Bone marrow (tissue), 2 donors: ENCODE measurements at regions not wholly inside any gene's neighbourhood (a gene's known extent, or its start where the extent isn't known, plus 50 kb on each side); places are given as distances from the start of the nearest gene placed in this dataset.
"Not testable (repeated sequence)": the region's sequence is repeated elsewhere in the genome, so short reads cannot be mapped to it uniquely, and the experiment has no call there.

ENCODE experiments used
- DNase-seq, 2 donors: peaks; one replicate each; lab custom pipeline; 2025; lab: John Stamatoyannopoulos, UW

DNA sequence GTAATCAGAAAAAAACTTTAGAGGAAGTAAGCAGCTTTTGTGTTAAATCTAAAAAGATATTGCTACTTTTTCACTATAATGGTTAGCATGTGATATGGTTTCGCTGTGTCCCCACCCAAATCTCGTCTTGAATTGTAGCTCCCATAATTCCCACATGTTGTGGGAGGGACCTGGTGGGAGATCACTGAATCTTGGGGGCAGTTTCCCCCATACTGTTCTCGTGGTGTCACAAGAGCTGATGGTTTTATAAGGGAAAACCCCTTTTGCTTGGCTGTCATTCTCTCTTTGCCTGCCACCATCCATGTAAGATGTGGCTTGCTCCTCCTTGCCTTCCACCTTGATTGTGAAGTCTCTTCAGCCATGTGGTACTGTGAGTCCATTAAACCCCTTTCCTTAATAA, 117.1 kb downstream of the KCNJ2 start:
- DNase-seq: peak in 1 of 2 donors; percentile 3

DNA sequence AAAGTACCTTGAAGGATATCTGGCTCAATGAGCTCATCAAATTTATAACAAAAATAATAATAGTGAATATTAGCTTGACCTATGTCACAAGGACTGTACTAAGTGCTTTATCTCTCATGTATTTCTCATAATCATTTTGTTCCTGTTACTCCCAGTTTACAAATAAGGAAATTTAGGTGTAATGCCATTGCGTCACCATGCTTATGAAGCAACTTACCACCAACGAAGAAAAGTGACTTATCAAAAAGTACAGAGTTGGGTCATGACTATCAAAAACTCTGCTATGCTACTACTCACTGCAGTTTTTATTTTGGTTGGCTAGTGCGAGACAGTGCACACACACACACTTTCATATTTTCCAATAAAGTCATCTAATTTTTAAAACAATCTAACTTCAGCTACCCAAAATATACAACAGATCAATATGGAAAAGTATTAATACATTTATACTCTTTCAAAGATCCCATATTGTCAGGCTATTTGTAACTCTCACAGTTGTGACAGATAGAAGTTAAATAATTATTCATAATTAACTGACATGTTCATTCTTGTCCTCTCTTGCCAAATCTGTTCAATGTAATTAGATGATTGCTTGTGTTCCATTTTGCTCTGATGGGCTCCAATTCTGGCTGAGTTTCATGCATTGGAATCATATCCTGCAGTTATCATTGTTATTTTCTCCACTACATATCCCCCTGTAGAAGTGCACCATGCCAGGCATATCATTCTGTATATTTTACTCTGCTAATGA, 119.4 kb downstream of the KCNJ2 start:
- peak in 1 of 2 donors; percentile 3 for DNase-seq

DNA sequence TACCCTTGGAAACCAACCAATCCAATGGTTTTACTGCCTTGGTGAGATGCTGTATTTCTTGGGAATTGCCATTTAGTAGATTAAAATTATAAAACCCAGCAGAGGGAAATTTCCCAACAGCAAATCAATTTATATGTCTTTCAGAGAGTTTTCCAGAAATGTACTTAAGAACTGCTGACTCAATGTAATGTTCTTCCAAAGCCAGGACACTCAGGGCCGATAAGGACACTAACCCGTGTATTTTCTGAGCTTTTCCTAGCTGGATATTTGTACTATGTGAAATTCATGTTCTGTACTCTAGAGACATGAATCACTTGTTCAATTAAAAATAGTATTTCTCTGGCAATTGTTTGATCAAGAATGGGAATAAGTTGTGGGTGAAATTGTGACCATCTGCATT, 121.4 kb downstream of the KCNJ2 start:
- no peak for DNase-seq

DNA sequence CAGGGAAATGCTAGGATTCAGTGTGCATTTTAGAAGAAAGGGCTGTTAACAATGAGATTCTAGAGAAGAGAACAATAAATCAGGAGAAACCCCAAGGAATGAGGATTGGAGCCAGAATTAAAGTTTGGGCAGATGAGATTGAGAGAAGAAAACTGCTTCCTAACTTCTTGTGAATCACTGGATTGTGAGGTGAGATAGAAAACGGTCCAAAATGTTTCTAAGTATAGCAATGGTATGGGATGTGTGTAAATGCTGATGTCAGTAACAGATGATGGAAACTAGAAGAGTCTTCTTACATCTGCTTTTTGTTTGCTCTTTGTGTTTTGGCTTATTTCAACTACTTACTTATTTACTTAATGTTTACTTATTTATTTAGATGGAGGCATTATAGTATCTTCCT, 123.0 kb downstream of the KCNJ2 start:
- no peak for DNase-seq

DNA sequence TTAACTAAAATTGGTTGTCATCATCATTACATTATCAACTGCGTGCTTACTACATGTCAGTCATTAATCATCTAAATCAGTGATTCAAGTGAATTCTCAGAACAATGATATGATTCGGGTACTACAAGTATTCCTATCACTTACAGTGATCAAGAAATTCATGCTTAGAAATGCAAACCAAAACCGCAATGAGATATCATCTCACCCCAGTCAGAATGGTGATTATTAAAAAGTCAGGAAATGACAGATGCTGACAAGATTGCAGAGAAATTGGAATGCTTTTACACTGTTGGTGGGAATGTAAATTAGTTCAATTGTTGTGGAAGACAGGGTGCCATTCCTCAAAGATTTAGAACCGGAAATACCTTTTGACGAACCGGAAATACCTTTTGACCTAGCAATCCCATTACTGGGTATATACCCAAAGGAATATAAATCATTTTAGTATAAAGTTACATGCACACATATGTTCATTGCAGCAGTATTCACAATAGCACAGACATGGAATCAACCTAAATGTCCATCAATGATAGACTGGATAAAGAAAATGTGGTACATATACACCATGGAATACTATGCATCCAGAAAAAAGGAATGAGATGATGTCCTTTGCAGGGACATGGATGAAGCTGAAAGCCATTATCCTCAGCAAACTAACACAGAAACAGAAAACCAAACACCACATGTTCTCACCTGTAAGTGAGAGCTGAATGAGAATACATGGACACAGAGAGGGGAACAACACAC, 124.4 kb downstream of the KCNJ2 start:
- not testable (repeated sequence) for DNase-seq

DNA sequence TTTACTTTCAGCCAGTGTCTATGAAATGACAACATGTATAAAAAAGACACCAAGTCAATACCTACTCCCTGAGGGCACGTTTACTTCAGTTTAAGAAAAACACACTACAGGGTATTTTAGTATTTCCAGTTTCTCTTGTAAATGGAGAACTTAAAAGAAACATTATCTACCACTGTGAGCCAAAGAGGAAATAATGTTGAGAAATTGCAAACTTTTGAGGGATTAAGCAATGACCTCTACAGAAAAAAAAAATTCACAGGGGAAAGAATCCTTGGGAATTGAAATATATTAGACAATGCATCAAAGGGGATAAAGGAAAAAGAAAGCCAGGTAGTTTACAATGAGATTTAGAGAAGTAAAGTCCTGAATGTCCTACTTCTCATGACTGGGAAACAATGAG, 126.0 kb downstream of the KCNJ2 start:
- DNase-seq: no peak

DNA sequence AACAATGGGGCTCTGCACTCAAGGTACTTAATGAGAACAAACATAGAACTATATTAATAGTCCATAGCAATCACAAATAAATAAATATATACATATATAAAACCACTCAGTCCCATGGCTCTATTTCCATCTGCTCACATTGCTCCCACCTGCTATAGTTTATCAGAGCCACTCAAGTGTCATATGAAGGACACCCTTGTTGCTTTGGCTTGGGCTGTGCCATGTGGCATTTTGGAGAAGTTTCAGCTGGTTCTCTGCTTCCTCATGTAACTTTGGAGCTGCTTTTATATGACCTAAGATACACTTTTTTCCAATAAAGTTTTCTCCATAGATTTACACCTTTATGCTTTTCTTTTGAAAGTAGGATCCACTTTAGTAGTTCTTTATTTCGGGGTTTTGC, 126.4 kb downstream of the KCNJ2 start:
- no peak for DNase-seq

DNA sequence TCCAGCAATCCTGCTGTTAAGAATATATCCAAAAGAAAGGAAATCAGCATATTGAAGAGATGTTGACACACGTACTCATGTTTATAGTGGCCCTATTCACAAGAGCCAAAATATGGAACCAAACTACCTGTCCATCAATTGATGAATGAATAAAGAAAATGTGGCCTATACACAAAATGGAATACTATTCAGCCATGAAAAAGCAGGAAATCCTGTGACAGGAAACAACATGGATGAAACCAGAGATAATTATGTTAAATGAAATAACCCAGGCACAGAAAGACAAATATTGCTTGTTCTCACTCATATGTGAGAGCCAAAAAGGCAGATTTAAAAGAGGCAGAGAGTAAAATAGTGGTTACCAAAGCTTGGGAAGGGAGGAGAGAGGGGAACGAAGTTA, 127.1 kb downstream of the KCNJ2 start:
- DNase-seq: no peak

DNA sequence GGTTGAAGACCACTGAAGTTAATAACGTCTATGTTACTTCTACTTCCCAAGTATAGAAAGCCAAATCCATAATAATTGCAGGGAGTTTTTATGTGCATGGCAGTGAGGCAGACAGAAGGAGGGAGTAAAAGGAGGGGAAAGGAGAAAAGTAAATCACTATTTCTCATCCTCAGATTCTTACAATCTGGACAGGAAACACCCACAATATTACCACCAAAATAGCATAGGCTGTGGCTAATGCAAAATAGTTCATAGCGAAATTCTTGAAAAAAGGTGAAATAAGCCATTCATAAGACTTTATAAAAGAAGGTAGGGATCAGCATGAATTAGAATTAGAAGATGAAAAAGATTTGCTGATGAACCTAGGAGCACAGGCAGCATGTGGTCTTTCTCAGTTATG, 128.1 kb downstream of the KCNJ2 start:
- no peak for DNase-seq

DNA sequence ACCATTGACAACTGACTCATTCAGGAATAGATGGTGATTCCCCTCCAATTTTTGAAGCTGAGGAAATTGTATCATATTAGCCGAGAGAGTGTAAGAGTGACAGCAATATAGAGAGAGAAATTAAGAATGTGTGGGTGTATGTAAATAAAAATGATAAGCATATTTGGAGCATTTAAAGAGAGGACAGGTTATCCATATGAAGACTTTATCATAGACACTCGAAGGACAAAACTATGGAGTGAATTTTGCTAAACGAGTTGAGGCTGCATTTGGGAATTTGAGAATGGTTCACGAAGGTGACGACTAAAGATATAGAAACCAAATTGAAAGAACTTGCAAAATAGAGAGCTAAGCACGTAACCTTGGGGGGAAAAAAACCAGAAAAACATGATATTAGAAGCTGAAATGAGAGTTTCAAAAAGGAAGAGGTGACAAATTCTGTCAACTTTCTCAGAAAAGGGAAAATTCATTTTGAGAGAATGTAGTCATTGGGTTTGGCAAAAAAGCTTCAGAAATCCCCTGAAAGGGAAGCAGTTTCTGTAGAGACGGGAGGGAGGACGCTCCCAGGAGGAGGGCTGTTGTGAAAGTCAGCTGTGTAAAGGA, 129.7 kb downstream of the KCNJ2 start:
- no peak for DNase-seq

DNA sequence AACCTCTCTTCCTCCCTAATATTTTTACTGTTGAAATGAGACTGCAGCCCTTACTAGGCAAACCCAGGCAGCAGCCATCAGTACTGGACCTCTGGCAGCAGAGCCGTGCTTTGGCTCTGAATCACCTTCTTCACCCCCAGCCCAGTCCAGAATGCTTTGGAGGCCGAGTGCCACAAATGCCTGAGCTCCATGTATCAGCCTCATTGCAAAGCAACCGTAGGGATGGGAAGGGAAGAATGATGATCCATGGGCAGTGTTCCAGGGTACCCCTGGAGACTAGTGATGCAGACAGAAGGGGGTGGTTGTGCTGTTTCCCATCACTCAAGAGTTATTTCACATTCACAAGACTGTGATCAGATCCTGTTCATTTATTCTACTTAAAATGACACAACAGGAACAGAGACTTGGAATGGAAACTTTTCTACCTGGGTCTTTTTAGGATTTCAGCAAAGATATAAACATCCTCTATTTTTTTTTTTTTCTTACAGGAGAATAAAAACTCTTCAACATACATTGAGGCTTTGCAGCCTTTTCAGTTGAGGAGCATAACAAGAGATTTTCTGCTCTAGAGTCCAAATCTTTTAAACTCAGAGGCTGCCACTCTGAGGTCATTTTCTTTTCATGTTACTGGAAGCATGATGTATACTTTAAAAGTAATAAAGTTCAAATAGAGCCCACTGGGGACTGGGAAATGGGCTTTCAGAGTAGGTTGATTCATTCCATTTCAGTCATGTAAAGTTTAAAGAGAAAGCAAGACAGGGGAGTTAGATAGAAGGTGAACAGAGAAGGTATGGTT, 138.3 kb downstream of the KCNJ2 start:
- DNase-seq: no peak

DNA sequence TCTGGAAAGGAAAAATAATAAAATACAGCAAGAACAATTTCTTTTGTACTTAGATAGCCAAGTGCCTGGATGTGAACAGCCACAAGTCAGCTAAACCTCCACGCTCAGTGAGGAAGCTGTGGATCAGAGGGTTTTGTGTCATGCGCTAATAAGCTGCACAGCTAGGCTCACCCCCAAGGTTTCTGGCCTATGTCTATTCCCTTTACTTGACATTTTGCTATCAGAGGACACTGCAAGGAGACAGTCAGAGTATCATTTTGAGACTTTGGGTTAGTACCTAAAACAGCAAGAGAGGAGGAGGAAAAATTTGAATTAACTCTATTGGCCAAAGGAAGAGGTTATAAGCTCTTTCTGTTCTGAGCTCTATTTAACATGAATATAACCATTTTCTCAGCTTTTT, 139.3 kb downstream of the KCNJ2 start:
- no peak for DNase-seq

DNA sequence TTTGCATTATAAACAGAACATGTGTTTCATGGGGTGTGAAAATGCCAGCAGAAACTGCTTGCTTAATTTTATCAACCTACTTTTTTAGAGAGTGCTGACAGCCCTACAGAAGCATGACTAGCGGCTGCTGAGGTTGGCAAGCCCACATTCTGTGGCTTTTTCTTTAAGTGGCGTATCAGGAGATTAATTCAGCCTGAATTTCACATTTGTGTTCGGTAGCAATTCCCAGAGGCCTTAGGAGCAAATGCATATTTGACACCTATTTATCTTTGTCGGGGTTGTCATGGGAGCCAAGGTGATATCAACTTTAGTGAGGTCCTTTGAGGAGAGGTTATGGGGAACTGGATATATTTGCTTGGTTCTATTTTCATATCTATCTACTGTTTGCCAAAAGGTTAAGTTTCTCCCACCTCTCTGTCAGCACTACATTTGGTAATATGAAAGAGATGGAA, 140.9 kb downstream of the KCNJ2 start:
- no peak for DNase-seq

DNA sequence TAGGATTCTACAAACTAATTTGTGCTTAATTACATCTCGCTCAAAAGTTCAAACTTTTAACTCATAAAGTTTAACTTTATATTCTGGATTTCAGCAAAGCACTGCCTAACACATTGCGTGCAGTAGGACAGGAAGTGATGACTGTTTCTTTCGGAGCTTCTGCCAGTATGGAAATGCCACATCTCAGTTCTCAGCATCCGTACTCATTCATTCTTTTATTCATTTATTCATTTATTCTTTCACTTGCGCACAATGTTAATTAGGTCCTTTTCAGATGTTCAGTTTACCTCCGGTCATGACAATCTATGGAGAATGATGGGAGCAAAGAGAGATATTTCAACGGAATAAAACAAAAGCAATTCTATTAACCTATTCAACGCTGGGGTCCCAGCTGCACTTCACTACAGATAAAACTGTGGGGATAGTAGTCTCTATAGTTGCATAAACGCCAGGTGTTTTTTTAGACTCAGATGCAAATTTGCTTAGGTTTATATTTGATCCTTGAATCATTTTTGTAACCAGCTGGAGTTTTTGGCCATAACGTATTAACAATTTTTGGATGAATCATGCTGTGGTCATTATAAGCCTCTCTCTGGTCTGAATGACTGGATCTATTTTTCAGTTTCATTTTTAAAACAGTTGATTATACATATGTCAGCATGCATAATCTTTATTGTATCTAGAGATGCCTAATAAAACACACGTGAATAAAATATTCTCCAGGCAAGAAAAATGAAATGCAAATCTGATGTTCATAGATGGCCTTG, 143.9 kb downstream of the KCNJ2 start:
- DNase-seq: no peak

DNA sequence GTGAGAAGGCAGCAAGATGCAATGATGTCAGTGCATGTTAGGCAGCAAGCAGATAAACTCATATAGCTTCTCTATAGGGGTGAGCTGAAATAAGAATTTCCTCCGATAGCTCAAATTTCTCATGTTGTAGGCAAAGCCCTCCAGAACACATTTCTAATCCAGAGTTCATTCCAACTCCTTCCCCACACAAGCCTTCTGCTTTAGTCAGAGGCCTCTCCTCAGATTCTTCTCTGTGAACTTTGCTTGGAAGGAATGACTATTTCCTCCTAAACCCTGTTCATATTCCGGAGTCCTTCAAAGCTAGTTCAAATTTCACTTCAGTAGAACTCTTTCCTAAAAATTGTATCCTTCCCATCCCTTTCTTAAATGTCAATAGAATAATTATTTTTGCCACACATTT, 144.8 kb downstream of the KCNJ2 start:
- DNase-seq: no peak

DNA sequence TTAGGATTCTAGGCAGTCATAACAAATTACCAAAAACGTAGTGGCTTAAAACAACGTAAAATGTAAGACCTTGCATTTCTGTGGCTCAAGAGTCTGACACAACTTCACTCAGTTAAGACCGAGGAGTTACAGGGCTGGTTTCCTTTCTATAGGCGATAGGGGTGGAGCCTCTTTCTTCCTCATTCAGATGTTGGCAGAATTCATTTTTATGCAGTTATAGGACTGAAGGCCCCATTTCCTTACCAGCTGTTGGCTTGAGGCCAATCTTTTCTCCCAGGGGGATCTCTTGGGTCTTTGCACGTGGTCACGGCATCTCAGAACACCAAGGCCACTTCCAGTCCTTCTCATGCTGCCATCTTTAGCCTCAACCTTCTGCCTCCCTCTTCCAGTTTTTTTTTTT, 145.2 kb downstream of the KCNJ2 start:
- no peak for DNase-seq

DNA sequence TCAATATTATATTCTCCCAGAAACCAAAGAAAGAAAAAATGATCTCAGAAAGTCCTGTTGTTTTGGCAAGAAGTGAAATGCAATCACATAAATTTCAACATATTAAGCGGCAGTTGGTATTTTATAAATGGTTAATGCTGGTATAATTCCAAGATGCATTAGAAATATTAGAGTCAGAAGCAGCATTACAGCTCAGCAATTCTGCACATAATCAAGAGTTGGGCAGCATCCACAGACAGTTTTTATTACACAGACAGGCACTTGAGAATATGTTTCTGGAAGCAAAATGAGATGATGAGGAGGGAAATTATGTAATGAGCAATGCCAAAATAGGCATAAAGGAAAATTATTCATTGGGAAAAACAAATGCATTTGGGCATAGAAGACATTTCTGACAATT, 148.1 kb downstream of the KCNJ2 start:
- no peak for DNase-seq

DNA sequence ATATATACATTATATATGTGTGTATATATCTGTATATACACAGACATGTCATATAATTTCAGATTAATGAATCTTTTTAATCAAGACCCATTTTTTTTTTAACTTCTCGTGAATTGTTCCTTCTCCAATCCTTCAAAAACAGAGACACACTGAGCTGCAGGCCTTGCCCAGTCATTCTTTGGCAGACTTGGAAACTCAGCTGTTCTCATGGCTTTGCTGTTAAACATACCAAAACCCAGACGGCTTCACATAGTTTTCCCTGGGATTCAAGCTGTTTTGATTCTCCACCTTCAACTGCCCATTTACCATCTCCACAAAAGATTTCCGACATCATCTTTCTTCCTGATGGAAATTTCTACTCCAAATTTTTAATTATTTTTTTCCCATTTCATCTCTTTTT, 148.7 kb downstream of the KCNJ2 start:
- no peak for DNase-seq

DNA sequence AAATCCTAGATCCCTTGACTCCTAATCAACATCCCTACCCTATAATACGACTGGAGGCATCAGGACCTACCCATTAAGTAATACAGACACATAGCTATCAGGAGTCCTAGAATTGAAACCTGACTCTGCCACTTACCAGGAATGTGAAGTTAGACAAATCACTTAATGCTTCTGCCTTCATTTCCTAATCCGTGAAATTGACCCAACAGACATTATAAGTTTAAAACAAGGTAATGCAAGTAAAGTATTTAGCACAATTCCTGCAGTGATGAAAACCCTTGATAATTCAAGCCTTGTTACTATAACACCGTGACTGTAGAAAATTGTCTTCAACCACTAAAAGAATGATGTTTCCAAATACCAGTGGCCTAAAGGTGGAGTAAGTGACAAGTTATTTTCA, 150.2 kb downstream of the KCNJ2 start:
- DNase-seq: no peak

DNA sequence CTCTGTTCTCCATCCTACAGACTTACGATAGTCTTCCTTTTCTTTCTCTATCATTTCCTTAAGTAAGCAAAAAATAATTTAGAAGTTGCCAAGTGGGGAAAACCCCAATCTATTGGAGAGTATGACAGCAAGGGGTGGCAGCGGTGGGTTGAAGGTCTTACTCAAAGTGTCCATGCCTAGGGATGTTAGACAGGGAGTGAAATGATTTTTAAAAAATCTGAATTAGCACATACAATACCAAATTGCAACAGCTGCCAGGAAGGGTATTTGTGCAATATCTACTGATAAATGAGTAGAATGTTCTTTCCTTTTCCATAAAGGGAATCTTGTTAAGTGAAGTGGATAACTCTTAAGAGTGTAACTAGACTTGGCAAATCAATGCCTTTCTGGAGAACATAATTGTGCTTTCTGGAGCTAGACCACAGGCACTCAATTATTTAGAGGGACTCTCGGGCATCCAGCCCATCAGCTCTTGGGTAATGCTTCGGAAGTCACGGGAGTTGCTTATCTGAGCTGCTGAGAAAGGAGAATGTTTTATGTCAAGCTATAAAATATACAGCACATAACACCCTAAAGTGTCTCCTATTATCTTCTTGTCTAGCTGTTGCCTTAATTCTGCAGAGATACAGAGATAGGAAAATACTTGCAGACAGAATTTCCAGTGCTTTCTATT, 151.5 kb downstream of the KCNJ2 start:
- no peak for DNase-seq

DNA sequence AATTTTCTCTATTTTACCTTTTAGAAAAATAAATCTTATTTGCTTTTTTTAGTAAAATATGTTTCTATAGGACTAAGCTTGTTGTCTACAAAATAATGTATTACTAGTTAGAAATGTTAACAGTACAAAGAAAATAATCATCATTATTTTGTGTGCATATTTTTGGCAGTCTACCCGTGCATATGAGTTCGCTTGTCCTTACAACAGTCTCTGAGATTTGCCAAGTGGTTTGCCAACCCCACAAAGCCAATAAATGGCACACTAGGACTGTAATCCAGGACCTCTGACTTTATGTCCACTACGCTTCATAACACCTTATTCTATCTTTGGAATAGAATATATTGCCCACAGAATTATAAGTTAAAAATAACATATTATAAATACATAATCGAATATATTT, 152.0 kb downstream of the KCNJ2 start:
- DNase-seq: no peak
